Activated naive CD4-positive, alpha-beta T cell treated with anti-CD3 and anti-CD28 coated beads, Interleukin-2, amount 50 U/mL, for 72 hours (primary cell): ENCODE measurements at regions not wholly inside any gene's neighbourhood (a gene's known extent, or its start where the extent isn't known, plus 50 kb on each side); places are given as distances from the start of the nearest gene placed in this dataset.

ENCODE experiments used
- ATAC-seq, 2 donors: fragments of 150-1000 bp; cut with Tn5 transposase; 2 replicates each; pipeline ENCODE4 v1.10.0; 2021; ENCODE audit warnings: mild to moderate bottlenecking in 2 of 2, moderate library complexity in 2 of 2
- DNase-seq, 2 donors: peaks; one replicate each; pipeline ENCODE4 v3.0.0; 2021 to 2022; ENCODE audit warnings: low spot score in 2 of 2
- H3K27ac Mint-ChIP-seq, 2 donors: one replicate each; pipeline ENCODE4 v1.8.0; 2022; ENCODE audit warnings: mild to moderate bottlenecking in 2 of 2, mixed read lengths in 2 of 2
- H3K36me3 Mint-ChIP-seq, 2 donors: one replicate each; pipeline ENCODE4 v1.8.0; 2022; ENCODE audit warnings: mixed read lengths in 2 of 2
- H3K9me3 Mint-ChIP-seq, 2 donors: one replicate each; pipeline ENCODE4 v1.8.0; 2022; ENCODE audit warnings: mixed read lengths in 2 of 2

DNA sequence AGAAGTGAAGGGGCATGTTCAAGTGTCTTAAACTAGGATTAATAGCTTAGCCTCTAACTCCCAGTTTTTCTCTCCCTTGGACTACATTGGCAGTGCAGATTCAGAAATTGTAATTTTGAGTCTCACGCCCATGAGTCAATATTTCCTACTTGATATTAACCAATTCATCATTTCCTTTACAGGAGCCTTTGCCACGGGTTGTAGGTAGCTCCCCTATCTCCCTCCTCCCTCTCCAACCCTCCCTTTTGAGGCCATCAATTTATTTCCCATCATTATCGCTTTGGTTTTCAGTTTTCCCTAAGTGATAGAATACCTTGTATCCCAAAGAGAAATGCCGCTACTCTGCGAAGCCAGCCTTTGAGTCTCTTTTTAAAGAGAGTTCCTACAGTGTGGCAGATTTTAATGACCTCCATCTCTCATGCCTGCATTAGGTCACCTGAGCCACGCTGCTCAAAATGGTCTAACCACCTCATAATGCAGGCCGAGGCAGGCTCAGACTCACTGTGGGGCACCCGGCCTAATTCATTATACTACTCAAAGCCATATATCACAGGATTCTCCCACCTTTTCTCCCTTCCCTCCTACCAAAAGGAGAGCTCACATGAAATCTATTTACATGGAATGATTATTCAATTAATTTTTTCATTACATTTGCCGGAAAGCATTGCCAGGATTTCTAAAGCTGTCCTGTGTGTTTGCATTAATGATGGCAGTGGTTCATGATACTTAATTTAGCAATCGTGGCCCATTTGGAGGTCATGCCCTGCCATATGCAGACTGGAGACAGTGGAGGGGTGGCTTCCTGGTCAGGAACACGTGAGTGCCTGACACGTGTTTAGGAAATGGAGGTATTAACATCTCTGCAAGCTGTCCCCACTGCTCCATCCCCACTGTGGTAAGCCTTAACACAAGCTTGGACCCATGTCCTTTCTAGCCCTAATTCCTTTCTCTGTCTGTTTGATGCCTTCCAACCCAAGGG, 448.2 kb upstream of the AUTS2 start:
- ATAC-seq (no peak), DNase-seq (no peak)
- Mint-ChIP-seq H3K27ac (no peak overlapping the region), H3K9me3 (peaks cover 18 to 41% of the 10 kb centered on the region in 2 donors), H3K36me3 (peaks cover 4 to 6% of the 10 kb centered on the region in 2 donors)

DNA sequence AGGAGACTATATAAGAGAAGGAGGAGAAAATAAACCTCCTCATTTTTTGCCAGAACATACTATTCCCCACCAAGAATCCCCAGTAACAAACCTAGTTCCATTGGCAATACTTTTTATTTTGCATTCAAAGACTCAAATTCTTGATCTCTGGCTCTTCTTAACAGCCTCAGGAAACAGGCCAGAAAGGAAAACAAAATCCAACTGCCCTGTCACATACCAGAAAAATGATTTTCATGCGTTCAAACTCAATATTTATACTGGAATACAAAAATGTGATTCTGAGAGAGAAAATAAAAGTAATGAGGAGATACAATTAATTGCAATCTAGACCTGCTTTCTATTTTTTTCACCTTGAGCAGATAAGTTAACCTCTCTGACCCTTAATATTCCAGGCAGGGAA, 435.9 kb upstream of the AUTS2 start:
- H3K36me3 Mint-ChIP-seq: no peaks in the 10 kb centered on the region
- peaks cover 0 to 13% of the 10 kb centered on the region in 2 donors for H3K9me3 Mint-ChIP-seq
- DNase-seq: no peak
- ATAC-seq: no peak
- H3K27ac Mint-ChIP-seq: no peak overlapping the region

DNA sequence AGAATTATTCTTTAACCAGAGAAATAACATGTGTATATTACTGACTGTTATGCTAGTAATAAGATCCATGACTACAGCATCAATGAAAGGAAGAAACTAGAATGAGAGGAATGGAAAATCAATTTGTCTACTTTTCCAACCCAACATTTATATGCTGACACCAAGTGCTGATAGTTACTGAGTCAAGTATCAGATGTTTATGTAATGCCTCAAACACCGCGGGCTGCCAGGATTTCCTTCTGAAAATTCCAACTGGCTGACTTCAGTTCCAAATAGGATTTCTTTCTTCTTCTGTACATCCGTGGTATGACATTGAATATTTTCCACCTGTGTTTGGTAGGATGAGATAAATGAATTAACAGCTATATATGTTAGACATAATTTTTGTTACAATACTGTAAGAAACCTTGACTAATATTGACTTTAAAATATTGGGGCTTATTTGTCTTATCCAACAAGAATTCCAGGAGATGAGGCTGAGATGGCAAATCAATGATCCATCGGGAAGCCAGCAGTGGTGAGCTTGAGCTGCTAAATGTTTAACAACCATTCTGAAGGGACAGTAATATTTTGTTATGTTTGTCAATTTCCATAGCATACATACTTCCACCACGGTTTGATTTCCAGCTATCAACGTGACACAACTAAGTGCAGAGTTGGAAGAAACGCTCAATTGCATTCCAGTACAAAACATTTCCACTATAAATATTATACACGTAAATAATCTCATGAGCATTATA, 435.2 kb upstream of the AUTS2 start:
- ATAC-seq: no peak
- no peaks in the 10 kb centered on the region for H3K36me3 Mint-ChIP-seq
- DNase-seq: no peak
- H3K9me3 Mint-ChIP-seq: peaks cover 0 to 13% of the 10 kb centered on the region in 2 donors
- H3K27ac Mint-ChIP-seq: no peak overlapping the region

DNA sequence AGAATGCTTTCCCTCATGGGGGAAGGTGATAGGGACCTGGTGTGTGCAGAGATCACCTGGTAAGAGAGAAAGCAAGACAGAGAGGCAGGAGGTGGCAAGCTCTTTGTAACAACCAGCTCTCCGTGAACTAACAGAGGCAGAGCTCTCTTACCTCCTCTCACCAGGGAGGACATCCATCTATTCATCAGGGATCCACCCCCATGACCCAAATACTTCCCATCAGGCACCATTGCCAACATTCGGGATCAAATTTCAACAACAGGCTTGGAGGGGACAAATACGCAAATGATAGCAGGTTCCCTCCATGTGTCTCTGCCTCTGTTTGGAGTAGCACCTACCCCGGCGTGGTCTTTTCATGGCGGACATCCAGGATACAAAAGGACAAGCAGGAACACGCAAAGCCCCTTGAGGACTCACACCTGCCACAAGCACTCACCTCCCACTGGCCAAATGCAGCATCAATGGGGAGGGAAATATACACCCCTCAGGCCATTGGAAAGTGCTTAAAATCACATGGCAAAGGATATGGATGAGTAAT, 431.2 kb upstream of the AUTS2 start:
- ATAC-seq: no peak

DNA sequence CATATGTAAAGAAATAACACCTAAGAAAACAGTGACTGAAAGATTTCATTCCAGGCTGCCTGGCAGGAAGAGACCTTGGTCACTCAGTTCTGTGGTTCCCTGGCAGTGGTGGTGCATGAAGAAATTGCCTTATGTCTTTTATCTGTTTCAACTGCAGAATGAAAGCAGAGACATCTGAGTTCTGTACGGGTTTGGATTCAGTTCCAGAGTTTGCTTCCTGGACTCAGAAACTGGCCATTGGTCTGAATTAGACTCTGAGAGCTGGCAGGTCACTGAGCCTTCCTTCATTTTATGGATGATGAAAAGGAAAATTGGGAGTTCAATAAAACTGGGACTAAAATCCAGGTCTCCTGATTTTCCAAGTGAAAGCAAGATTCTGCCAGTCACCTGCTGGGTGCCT, 428.9 kb upstream of the AUTS2 start:
- no peak for ATAC-seq
- Mint-ChIP-seq H3K9me3 (peaks cover 0 to 2% of the 10 kb centered on the region in 2 donors), H3K27ac (no peak overlapping the region), H3K36me3 (no peaks in the 10 kb centered on the region)
- no peak for DNase-seq

More for the DNA sequence above, 431.2 kb upstream of the AUTS2 start:
- Mint-ChIP-seq H3K36me3 (no peaks in the 10 kb centered on the region), H3K9me3 (peaks cover 0 to 4% of the 10 kb centered on the region in 2 donors), H3K27ac (no peak overlapping the region)
- DNase-seq: no peak

DNA sequence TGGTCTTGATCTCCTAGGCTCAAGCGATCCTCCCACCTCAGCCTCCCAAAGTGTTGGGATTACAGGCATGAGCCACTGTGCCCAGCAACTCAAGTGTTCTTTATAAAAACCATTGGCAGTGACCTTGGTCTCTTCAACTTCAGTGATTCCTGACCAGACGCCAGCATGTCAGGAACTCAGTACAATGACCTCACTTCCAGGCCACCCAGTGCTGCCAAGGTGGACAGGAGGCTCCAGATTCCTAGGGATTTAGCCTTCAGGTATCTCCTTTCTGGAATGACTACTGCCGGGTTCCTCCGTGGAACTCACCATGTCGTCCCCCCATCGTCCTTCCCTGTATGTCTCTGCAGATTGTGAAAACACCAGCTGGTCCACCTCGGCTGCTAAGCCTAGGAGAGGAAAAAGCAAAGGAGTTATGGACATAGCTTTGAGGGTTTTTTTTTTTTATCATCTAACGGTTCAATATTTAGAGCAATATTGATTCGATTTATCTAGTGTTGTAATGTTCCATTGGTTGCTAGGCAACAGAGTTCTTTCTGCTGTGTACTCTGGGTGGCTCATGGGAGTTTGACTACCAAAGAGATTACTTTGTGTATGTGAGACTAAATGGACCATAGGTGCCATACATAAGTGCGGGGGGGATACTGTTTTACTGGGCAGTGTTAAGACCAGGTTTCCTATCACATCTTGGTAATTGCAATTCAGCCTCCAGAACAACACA, 425.8 kb upstream of the AUTS2 start:
- Mint-ChIP-seq H3K36me3 (peaks cover 0 to 3% of the 10 kb centered on the region in 2 donors), H3K9me3 (peaks cover 2 to 3% of the 10 kb centered on the region in 2 donors), H3K27ac (no peak overlapping the region)
- DNase-seq (no peak), ATAC-seq (no peak)

DNA sequence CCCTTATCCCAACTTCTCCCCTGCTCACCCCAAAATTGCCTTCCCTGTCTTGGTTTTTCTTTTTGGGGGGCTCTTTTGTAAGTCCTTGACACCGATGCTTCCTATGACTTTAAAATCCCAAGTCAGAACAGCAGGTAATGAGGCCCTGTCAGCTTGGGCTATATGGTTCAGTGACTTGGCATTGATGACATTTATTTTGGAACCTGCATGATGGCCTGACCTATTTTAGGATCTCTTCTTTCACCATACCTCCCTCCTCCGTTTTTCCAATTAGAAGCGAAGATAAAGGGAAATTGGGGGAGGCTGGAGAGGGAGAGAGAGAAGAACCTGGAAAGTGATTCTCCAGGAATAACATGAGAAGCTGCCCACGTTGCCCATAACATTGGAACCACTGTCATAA, 424.9 kb upstream of the AUTS2 start:
- H3K36me3 Mint-ChIP-seq: peaks cover 0 to 5% of the 10 kb centered on the region in 2 donors
- DNase-seq (no peak), ATAC-seq (no peak)
- H3K9me3 Mint-ChIP-seq: peaks cover 3 to 5% of the 10 kb centered on the region in 2 donors
- H3K27ac Mint-ChIP-seq: no peak overlapping the region

DNA sequence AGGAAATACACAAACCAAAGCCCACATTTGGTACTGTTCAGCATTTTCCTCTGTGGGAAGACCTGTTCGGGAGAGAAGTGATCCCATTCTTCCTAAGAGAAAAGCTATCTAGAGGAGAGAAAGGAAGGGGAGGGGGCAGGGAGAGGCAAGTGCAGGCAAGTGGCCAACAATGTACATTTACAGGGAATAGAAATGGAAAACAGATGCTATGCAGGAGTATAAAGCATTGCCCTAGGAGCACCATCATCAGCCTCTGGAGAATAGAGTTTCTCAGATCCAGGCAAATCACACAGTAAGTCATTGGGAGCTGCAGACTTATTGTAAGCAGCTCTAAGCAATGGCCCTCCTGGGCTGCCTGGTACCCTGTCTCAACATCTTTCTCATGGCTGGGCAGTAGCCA, 424.4 kb upstream of the AUTS2 start:
- Mint-ChIP-seq H3K27ac (no peak overlapping the region), H3K36me3 (peaks cover 0 to 5% of the 10 kb centered on the region in 2 donors), H3K9me3 (peaks cover 3 to 7% of the 10 kb centered on the region in 2 donors)
- DNase-seq (no peak), ATAC-seq (no peak)

DNA sequence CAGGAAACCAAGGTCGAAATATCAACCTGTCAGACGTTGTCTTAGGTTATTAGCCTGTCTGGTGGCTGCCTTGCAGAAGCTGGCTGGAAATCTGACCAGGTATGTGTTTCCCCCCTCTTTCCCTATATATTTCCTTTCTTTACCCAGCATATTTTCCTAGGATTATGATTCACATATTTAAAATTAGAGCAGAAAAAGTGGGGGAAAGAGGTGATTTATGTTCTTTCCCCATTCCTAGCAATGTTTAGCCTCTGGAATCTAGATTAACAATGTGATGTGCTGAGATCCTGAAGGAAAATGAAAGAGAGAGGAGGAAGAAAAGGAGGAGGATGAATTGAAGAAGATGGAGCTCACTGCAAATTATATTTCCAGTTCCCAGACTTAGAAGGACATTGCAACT, 421.4 kb upstream of the AUTS2 start:
- Mint-ChIP-seq H3K36me3 (peaks cover 0 to 5% of the 10 kb centered on the region in 2 donors), H3K27ac (no peak overlapping the region), H3K9me3 (peaks cover 3 to 12% of the 10 kb centered on the region in 2 donors)
- ATAC-seq: no peak
- no peak for DNase-seq

DNA sequence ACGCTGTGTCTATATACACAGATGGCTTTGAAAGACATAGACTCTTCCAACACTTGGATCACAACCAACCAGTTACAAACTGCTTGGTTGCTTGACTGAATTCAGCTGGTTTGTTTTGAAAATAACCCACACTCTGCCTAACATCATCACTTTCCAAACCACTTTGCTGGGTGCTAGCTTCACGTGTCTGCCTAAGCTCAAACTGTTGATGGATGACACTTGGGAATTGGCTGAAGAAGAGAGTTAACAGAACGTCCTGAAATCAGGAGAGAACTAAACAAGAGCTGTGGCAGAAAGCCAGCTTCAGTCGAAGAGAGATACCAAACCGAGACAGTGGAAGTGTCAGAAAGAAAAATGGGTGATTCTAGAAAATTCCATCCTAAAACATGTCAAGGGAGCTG, 420.8 kb upstream of the AUTS2 start:
- H3K27ac Mint-ChIP-seq: no peak overlapping the region

DNA sequence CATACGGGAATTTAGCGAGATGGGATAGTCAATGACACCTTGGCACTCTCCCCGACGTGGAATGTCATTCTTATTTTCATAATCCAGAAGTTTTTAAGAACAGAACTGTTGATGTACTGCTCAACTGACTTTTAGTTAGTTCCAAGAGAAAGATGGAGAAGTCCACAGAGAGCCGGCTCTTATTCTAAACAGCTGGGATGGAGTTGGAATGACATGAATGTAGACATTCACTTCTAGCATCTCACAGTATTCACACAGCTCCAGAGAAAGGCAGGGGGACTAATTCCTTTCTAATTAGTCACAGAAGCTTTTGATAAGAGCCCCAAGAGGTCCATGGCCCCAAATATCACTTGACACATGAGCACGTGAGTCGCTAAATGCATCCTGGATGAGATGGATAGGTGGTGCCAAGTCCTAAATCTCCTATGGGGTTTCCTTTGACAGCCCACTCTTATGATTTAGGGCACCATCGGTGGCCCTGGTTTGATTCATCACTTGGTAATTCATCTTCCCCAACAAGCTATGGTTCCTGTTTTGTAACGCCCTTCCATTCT, 420.3 kb upstream of the AUTS2 start:
- DNase-seq (no peak), ATAC-seq (no peak)
- Mint-ChIP-seq H3K9me3 (peaks cover 9 to 17% of the 10 kb centered on the region in 2 donors), H3K27ac (no peak overlapping the region), H3K36me3 (peaks cover 0 to 12% of the 10 kb centered on the region in 2 donors)

More for the DNA sequence above, 420.8 kb upstream of the AUTS2 start:
- H3K36me3 Mint-ChIP-seq: peaks cover 0 to 7% of the 10 kb centered on the region in 2 donors
- ATAC-seq (no peak), DNase-seq (no peak)
- H3K9me3 Mint-ChIP-seq: peaks cover 5 to 13% of the 10 kb centered on the region in 2 donors

DNA sequence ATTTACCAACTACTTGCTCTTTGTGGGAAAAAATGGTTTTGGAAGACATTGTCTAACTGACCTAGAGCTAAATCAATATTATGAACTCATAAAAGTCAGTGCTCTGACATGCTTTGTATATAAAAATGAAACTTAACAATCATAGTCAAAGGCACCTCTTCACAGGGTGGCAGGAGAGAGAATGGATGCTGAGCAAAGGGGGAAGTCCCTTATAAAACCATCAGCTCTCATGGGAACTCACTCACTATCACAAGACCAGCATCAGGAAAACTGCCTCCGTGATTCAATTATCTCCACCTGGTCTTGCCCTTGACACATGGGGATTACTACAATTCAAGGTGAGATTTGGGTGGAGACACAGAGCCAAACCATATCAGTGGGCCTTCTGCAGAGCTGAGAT, 417.6 kb upstream of the AUTS2 start:
- DNase-seq (no peak), ATAC-seq (no peak)
- H3K36me3 Mint-ChIP-seq: peaks cover 0 to 17% of the 10 kb centered on the region in 2 donors
- no peak overlapping the region for H3K27ac Mint-ChIP-seq
- H3K9me3 Mint-ChIP-seq: peaks cover 7 to 17% of the 10 kb centered on the region in 2 donors

DNA sequence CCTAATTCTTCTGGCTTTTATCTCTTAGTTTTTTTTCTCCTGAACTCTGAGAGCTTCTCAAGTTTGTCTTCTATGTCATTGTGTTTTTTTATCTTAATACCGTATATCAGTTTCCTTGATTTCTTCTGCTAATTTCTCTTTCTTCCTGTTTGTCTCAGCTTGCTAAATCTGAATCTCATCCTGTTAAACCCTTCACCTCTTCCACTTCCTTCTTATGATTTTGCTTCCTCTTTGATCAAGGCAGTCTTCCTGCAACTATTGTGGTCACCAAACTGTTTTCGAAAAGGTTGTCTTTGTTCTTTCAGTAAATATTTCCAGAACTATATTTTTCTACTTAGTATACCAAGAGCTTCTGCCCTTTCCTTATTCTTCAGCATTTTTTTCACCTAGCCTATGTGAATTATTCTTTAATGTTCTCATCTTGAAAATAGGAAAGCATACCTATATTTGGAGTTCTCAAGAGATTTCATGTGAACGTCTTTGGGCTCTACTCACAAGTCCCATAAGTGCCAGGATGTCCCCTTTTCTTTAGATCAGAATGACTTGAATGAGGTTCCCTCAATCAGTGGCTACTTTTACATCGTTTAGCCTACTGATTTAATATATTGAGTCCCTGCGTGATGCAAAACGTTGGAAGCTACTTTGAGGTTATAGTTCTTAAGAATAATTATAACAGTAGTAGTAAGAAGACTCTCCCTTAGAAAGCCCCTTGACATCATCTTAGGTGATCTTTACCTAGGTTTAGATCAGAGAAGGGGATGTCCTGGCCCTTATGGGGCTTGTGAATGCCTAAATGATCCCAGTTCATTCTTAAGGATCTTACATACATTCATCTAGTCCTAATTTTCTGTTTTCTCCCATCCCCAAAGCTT, 415.4 kb upstream of the AUTS2 start:
- peak overlapping the region in 1 of 2 donors; percentile 40 for H3K27ac Mint-ChIP-seq
- no peak for DNase-seq
- peaks cover 18 to 19% of the 10 kb centered on the region in 2 donors for H3K9me3 Mint-ChIP-seq
- no peak for ATAC-seq
- H3K36me3 Mint-ChIP-seq: peaks cover 0 to 16% of the 10 kb centered on the region in 2 donors

DNA sequence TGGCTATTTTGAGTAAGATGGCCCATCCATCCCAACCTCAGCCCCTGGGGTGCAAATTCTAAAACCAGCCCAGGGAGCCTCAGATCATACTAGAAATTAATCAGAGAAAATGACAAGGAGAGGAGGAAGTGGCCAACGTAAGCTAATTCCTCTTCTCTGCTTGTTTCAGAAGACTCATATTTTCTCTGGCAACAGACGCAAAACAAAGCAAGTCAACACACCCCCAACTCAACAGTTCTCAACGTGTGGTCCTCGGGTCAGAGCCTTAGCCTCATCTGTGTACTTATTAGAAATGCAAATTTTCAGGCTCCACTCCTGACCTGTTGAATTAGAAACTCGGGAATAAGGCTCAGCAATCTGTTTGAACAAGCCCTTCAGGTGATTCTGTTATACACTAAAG, 413.9 kb upstream of the AUTS2 start:
- Mint-ChIP-seq H3K36me3 (peaks cover 0 to 16% of the 10 kb centered on the region in 2 donors), H3K27ac (no peak overlapping the region), H3K9me3 (peaks cover 15 to 20% of the 10 kb centered on the region in 2 donors)
- DNase-seq (no peak), ATAC-seq (no peak)

DNA sequence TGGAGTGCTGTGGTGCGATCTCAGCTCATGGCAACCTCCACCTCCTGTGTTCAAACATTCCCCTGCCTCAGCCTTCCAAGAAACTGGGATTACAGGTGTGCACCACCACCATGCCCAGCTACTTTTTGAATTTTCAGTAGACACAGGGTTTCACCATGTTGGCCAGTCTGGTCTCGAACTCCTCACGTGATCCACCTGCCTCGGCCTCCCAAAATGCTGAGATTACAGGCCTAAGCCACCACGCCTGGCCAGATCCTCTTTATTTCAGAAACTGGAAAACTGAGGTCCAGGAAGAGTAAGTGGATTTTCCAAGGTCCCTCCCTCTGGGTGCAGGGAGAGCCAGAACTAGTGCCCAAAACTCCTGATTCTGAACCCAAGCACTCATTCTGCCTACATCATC, 413.1 kb upstream of the AUTS2 start:
- ATAC-seq: no peak
- peaks cover 10 to 20% of the 10 kb centered on the region in 2 donors for H3K9me3 Mint-ChIP-seq
- H3K27ac Mint-ChIP-seq: no peak overlapping the region
- H3K36me3 Mint-ChIP-seq: peaks cover 0 to 16% of the 10 kb centered on the region in 2 donors
- DNase-seq: no peak
